ENCODE measurements at regions not wholly inside any gene's neighbourhood (a gene's known extent, or its start where the extent isn't known, plus 50 kb on each side); places are given as distances from the start of the nearest gene placed in this dataset.

GRCh38 chr2:59997371-59997770 is 556.1 kb downstream of the BCL11A start:
- TF ChIP-seq, protein P1, sequence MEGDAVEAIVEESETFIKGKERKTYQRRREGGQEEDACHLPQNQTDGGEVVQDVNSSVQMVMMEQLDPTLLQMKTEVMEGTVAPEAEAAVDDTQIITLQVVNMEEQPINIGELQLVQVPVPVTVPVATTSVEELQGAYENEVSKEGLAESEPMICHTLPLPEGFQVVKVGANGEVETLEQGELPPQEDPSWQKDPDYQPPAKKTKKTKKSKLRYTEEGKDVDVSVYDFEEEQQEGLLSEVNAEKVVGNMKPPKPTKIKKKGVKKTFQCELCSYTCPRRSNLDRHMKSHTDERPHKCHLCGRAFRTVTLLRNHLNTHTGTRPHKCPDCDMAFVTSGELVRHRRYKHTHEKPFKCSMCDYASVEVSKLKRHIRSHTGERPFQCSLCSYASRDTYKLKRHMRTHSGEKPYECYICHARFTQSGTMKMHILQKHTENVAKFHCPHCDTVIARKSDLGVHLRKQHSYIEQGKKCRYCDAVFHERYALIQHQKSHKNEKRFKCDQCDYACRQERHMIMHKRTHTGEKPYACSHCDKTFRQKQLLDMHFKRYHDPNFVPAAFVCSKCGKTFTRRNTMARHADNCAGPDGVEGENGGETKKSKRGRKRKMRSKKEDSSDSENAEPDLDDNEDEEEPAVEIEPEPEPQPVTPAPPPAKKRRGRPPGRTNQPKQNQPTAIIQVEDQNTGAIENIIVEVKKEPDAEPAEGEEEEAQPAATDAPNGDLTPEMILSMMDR (IDR thresholded peaks at IDR 0.05; ENCODE audit: low read length) = no peak
- no peak for TF ChIP-seq EZH2phosphoT487 (IDR thresholded peaks at IDR 0.05; ENCODE audit: low read length)

Data from MM.1S (cell line).